ENCODE measurements at regions not wholly inside any gene's neighbourhood (a gene's known extent, or its start where the extent isn't known, plus 50 kb on each side); places are given as distances from the start of the nearest gene placed in this dataset.

GRCh38 chr2:83827618-83828017, 631.5 kb downstream of the SUCLG1 start:
- TF ChIP-seq CTCF (IDR thresholded peaks at IDR 0.05): no peak
- no peak for TF ChIP-seq POLR2A (IDR thresholded peaks at IDR 0.05)

Data from testis (tissue), 2 donors.